ENCODE measurements at regions not wholly inside any gene's neighbourhood (a gene's known extent, or its start where the extent isn't known, plus 50 kb on each side); places are given as distances from the start of the nearest gene placed in this dataset.

DNA sequence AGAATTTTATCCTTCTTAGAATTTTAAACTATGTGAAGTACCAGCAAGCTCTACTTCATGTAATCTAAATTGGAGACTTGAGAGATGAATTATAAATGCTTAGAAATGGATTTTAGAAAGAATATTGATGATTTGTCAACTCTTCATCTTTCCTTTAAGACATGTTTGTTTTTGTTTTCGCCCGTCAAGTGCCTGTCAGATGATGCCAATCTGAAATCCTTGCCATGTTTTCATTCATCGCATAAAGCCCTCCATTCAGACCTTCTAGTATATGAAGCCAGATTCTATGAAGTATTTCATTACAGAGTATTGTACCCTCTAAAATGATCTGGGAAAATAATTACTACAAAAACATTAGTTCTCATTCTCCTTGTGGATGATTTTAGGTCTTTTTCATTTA lies 223.2 kb upstream of the SOX2 start:
- no peaks in the 10 kb centered on the region for H3K36me3 ChIP-seq (ENCODE audit: control insufficient read depth in 4 of 4, insufficient read depth in 3 of 4, low read depth in 1 of 4, low read length in 3 of 4)
- H3K9ac ChIP-seq (ENCODE audit: low read depth in 1 of 2, low read length in 2 of 2), result no peak overlapping the region
- H3K27me3 ChIP-seq (ENCODE audit: control insufficient read depth in 4 of 4, insufficient read depth in 4 of 4, low read length in 3 of 4), result no peaks in the 10 kb centered on the region
- no peak overlapping the region for H3K27ac ChIP-seq (ENCODE audit: low read depth in 1 of 2, low read length in 2 of 2)
- TF ChIP-seq JUND (IDR thresholded peaks at IDR 0.05), result no peak
- H3K4me3 ChIP-seq (ENCODE audit: low read depth in 1 of 3, low read length in 3 of 3), result no peak overlapping the region
- H3K9me3 ChIP-seq (ENCODE audit: control insufficient read depth in 4 of 4, low read length in 3 of 4), result no peaks in the 10 kb centered on the region
- peaks cover 0 to 10% (median 4%) of the 10 kb centered on the region in 4 donors for H3K4me1 ChIP-seq (ENCODE audit: control insufficient read depth in 4 of 4, insufficient read depth in 4 of 4, low read length in 3 of 4)
- 94% methylated on average over 3 of the region's 3 CpGs for WGBS
- no peak for DNase-seq (ENCODE audit: low spot score)

DNA sequence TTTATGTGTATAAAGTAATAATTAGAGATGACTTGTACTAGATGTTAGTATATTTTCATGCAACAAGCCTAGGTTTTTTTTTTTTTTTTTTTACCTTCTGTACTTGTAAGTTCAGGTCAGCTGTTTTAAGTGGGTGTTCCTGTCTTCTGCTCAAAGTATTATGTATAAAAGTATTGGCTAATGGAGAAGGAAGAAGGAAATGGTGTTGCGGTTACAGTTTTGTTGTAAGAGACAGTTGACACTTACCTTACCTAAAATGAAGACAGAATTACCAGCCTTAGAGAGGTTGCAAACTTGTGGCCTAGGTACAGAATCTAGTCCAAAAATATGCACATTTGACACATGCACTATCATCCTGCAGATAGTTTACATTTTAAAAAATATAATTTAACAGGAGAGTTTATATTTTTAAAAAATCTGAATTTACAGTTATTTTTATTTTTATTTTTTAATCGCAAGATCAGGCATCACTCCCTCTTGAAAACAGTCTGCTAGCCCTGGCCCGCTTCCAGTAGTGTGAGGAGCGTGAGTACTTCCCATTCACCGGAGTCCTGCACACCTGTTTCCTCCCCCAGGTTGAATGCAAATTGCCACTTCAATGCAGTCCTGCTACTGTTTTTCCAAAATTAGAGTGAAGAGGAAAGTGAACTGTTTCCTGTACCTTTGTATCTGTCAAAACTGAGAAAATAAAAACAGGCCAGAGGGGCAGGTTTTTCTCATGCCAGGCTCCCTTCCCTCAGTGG lies 224.3 kb upstream of the SOX2 start:
- H3K27me3 ChIP-seq (ENCODE audit: control insufficient read depth in 4 of 4, insufficient read depth in 4 of 4, low read length in 3 of 4), result no peaks in the 10 kb centered on the region
- H3K27ac ChIP-seq (ENCODE audit: low read depth in 1 of 2, low read length in 2 of 2), result no peak overlapping the region
- TF ChIP-seq EGR1 (IDR thresholded peaks at IDR 0.05; ENCODE audit: low read depth in 2 of 2) (no peak), SP1 (IDR thresholded peaks at IDR 0.05) (no peak), GABPA (IDR thresholded peaks at IDR 0.05 in 1 of 2, conservative IDR thresholded peaks at IDR 0.05 in 1 of 2) (no peak), RAD21 (IDR thresholded peaks at IDR 0.05) (no peak), JUND (IDR thresholded peaks at IDR 0.05) (no peak), FOXA2 (IDR thresholded peaks at IDR 0.05) (no peak), FOXA1 (IDR thresholded peaks at IDR 0.05) (no peak), YY1 (IDR thresholded peaks at IDR 0.05) (no peak), HNF4G (IDR thresholded peaks at IDR 0.05) (no peak), HNF4A (conservative IDR thresholded peaks at IDR 0.05) (no peak)
- TF ChIP-seq, protein P1, sequence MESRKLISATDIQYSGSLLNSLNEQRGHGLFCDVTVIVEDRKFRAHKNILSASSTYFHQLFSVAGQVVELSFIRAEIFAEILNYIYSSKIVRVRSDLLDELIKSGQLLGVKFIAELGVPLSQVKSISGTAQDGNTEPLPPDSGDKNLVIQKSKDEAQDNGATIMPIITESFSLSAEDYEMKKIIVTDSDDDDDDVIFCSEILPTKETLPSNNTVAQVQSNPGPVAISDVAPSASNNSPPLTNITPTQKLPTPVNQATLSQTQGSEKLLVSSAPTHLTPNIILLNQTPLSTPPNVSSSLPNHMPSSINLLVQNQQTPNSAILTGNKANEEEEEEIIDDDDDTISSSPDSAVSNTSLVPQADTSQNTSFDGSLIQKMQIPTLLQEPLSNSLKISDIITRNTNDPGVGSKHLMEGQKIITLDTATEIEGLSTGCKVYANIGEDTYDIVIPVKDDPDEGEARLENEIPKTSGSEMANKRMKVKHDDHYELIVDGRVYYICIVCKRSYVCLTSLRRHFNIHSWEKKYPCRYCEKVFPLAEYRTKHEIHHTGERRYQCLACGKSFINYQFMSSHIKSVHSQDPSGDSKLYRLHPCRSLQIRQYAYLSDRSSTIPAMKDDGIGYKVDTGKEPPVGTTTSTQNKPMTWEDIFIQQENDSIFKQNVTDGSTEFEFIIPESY (IDR thresholded peaks at IDR 0.05), result no peak
- TF ChIP-seq, protein P2, sequence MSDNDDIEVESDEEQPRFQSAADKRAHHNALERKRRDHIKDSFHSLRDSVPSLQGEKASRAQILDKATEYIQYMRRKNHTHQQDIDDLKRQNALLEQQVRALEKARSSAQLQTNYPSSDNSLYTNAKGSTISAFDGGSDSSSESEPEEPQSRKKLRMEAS (IDR thresholded peaks at IDR 0.05), result no peak
- TF ChIP-seq, protein P3, sequence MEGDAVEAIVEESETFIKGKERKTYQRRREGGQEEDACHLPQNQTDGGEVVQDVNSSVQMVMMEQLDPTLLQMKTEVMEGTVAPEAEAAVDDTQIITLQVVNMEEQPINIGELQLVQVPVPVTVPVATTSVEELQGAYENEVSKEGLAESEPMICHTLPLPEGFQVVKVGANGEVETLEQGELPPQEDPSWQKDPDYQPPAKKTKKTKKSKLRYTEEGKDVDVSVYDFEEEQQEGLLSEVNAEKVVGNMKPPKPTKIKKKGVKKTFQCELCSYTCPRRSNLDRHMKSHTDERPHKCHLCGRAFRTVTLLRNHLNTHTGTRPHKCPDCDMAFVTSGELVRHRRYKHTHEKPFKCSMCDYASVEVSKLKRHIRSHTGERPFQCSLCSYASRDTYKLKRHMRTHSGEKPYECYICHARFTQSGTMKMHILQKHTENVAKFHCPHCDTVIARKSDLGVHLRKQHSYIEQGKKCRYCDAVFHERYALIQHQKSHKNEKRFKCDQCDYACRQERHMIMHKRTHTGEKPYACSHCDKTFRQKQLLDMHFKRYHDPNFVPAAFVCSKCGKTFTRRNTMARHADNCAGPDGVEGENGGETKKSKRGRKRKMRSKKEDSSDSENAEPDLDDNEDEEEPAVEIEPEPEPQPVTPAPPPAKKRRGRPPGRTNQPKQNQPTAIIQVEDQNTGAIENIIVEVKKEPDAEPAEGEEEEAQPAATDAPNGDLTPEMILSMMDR (IDR thresholded peaks at IDR 0.05; ENCODE audit: low read depth, low read length, missing input control), result no peak
- H3K4me1 ChIP-seq (ENCODE audit: control insufficient read depth in 4 of 4, insufficient read depth in 4 of 4, low read length in 3 of 4), result peaks cover 0 to 10% (median 4%) of the 10 kb centered on the region in 4 donors
- no peaks in the 10 kb centered on the region for H3K9me3 ChIP-seq (ENCODE audit: control insufficient read depth in 4 of 4, low read length in 3 of 4)
- no peak overlapping the region for H3K9ac ChIP-seq (ENCODE audit: low read depth in 1 of 2, low read length in 2 of 2)
- WGBS, result 81% methylated on average over 5 of the region's 5 CpGs
- no peak overlapping the region for H3K4me3 ChIP-seq (ENCODE audit: low read depth in 1 of 3, low read length in 3 of 3)
- no peak for DNase-seq (ENCODE audit: low spot score)
- H3K36me3 ChIP-seq (ENCODE audit: control insufficient read depth in 4 of 4, insufficient read depth in 3 of 4, low read depth in 1 of 4, low read length in 3 of 4), result no peaks in the 10 kb centered on the region

DNA sequence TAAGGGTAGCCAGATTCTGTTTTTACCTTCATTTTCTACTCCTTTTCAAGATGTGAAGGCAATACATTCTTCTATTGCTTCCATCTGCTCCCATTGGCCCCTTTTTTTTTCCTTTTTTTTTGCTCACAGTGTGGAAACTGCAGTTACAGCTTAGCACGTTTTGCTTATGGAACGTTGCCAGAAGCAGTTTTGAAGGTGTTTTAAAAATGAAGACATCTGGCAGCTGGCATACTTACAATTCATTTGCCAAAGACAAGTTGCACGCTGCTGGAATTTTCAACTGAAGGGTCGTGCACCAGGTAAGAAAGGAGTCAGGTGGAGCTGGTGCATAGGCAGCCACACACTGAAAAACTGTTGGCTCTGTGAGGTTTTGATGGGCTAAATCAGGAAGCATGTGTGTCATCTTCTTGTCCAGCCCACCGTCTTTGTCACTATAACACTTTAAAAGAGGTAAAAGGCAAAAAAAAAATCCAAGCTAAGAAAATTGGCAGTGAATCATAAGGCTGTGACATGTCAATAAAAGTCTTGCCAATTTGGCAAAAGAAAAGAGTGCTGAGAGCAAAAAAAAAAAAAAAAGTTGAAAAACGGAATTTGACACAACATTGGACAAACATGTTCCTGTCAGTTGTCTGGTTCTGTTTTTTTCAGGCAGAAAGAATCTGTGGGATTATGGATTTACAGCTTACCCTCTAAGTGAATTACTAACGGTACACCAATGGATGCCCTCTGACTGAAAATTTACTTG lies 225.4 kb upstream of the SOX2 start:
- 14% methylated on average over 7 of the region's 7 CpGs for WGBS
- no peaks in the 10 kb centered on the region for H3K27me3 ChIP-seq (ENCODE audit: control insufficient read depth in 4 of 4, insufficient read depth in 4 of 4, low read length in 3 of 4)
- peaks cover 0 to 10% (median 4%) of the 10 kb centered on the region in 4 donors for H3K4me1 ChIP-seq (ENCODE audit: control insufficient read depth in 4 of 4, insufficient read depth in 4 of 4, low read length in 3 of 4)
- no peaks in the 10 kb centered on the region for H3K9me3 ChIP-seq (ENCODE audit: control insufficient read depth in 4 of 4, low read length in 3 of 4)
- H3K4me3 ChIP-seq (ENCODE audit: low read depth in 1 of 3, low read length in 3 of 3), result no peak overlapping the region
- H3K9ac ChIP-seq (ENCODE audit: low read depth in 1 of 2, low read length in 2 of 2), result no peak overlapping the region
- H3K36me3 ChIP-seq (ENCODE audit: control insufficient read depth in 4 of 4, insufficient read depth in 3 of 4, low read depth in 1 of 4, low read length in 3 of 4), result no peaks in the 10 kb centered on the region
- H3K27ac ChIP-seq (ENCODE audit: low read depth in 1 of 2, low read length in 2 of 2), result no peak overlapping the region
- TF ChIP-seq EGR1 (IDR thresholded peaks at IDR 0.05; ENCODE audit: low read depth in 2 of 2), result no peak
- peak in 1 of 2 donors; percentile 29 for TF ChIP-seq HNF4A (conservative IDR thresholded peaks at IDR 0.05)
- peak; percentile 32 for TF ChIP-seq FOXA2 (IDR thresholded peaks at IDR 0.05)
- no peak for DNase-seq (ENCODE audit: low spot score)
